OCI-LY1 (cell line): ENCODE measurements at regions not wholly inside any gene's neighbourhood (a gene's known extent, or its start where the extent isn't known, plus 50 kb on each side); places are given as distances from the start of the nearest gene placed in this dataset.

ENCODE experiments used
- EZH2 ChIP-seq: fragments of 200-600 bp; sonication (generic), shearing (Covaris generic); IDR thresholded peaks from 2 replicates; pipeline ENCODE4 v1.8.0; 2017; ENCODE audit warnings: borderline replicate concordance, mixed run types, mild to moderate bottlenecking, antibody characterized with exemption, low read length, moderate library complexity, mixed read lengths
- TF ChIP-seq, protein P1 (sequence below): fragments of 200-600 bp; sonication (generic), shearing (Covaris generic); IDR thresholded peaks from 2 replicates; pipeline ENCODE4 v1.5.1; 2017; ENCODE audit warnings: mild to moderate bottlenecking, antibody characterized with exemption, low read length, moderate library complexity, mixed read lengths

DNA sequence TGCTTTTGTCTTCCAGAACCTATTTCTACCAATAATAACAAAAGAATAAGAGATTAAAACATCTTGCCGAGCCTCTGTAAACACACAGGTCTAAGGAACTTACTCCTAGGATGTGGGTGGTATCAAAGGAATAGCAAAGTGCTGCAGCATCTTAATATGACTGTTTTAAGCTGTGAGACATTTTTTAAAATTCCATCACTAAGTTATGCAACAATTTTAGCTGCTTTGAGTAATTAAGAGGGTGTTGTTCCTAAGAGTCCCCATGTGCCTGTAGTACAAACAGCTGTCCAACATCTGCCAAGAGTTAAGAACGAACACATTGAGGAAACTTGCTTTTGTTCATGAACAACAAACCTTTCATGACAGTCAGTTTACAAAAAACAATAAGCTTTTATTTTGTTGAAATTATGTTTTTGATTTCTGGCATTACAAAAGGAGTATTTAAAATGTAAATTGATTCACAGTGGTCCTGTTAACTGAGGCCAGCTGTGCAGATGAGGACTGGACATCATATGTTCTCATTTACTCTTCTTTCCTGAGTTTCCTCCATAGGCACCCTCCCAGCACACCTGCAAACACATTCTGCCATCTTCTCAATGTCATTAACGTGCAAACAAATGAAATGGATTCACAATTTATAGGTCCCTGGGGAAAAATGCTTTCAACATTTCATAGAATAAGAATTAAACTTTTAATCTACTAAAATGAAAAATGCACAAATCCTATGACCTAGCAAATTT, 337.3 kb upstream of the ARHGEF26 start:
- TF ChIP-seq, protein P1, sequence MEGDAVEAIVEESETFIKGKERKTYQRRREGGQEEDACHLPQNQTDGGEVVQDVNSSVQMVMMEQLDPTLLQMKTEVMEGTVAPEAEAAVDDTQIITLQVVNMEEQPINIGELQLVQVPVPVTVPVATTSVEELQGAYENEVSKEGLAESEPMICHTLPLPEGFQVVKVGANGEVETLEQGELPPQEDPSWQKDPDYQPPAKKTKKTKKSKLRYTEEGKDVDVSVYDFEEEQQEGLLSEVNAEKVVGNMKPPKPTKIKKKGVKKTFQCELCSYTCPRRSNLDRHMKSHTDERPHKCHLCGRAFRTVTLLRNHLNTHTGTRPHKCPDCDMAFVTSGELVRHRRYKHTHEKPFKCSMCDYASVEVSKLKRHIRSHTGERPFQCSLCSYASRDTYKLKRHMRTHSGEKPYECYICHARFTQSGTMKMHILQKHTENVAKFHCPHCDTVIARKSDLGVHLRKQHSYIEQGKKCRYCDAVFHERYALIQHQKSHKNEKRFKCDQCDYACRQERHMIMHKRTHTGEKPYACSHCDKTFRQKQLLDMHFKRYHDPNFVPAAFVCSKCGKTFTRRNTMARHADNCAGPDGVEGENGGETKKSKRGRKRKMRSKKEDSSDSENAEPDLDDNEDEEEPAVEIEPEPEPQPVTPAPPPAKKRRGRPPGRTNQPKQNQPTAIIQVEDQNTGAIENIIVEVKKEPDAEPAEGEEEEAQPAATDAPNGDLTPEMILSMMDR = no peak
- TF ChIP-seq EZH2 = no peak
